Immature natural killer cell (primary cell): ENCODE measurements at regions not wholly inside any gene's neighbourhood (a gene's known extent, or its start where the extent isn't known, plus 50 kb on each side); places are given as distances from the start of the nearest gene placed in this dataset.
A peak's percentile ranks its signal among the peaks of the same experiment; 100 is the strongest.

Experiments used
- DNase-seq, 3 donors: peaks; one replicate each; pipeline ENCODE4 v3.0.0; 2022; ENCODE audit warnings: mixed read lengths in 1 of 3
- H3K27ac Mint-ChIP-seq, 6 donors: one replicate each; pipeline ENCODE4 v1.8.0; 2020; ENCODE audit warnings: mixed read lengths in 6 of 6, mild to moderate bottlenecking in 5 of 6, inconsistent platforms in 4 of 6, moderate library complexity in 3 of 6
- H3K27me3 Mint-ChIP-seq, 3 donors: one replicate each; pipeline ENCODE4 v1.8.0; 2020 to 2021; ENCODE audit warnings: low read depth in 3 of 3, mild to moderate bottlenecking in 3 of 3, mixed read lengths in 3 of 3, moderate library complexity in 3 of 3, inconsistent platforms in 1 of 3
- H3K36me3 Mint-ChIP-seq, 3 donors: one replicate each; pipeline ENCODE4 v1.8.0; 2020; ENCODE audit warnings: mixed read lengths in 3 of 3, inconsistent platforms in 2 of 3, mild to moderate bottlenecking in 2 of 3
- H3K4me1 Mint-ChIP-seq, 2 donors: one replicate each; pipeline ENCODE4 v1.8.0; 2020; ENCODE audit warnings: inconsistent platforms in 2 of 2, mild to moderate bottlenecking in 2 of 2, mixed read lengths in 2 of 2, moderate library complexity in 1 of 2
- H3K4me3 Mint-ChIP-seq, 5 donors: one replicate each; pipeline ENCODE4 v1.8.0; 2020; ENCODE audit warnings: mild to moderate bottlenecking in 5 of 5, mixed read lengths in 5 of 5, inconsistent platforms in 3 of 5, moderate library complexity in 3 of 5
- H3K9me3 Mint-ChIP-seq, 6 donors: one replicate each; pipeline ENCODE4 v1.8.0; 2020; ENCODE audit warnings: mild to moderate bottlenecking in 6 of 6, mixed read lengths in 6 of 6, inconsistent platforms in 4 of 6, moderate library complexity in 3 of 6

- Mint-ChIP-seq H3K27me3 (peaks cover 5 to 26% (median 7%) of the 10 kb centered on the region in 3 donors), H3K9me3 (no peaks in the 10 kb centered on the region), H3K4me1 (peaks cover 47 to 76% of the 10 kb centered on the region in 2 donors), H3K27ac (peak overlapping the region in 3 of 6 donors; percentile 40 to 45 (median 43)), H3K36me3 (peaks cover 0 to 5% (median 4%) of the 10 kb centered on the region in 3 donors), H3K4me3 (no peak overlapping the region)
- DNase-seq = no peak
These were observed 185.5 kb upstream of the KLF14 start for GRCh38 chr7:130919316-130920103.

- Mint-ChIP-seq H3K4me3 (no peak overlapping the region), H3K9me3 (no peaks in the 10 kb centered on the region), H3K36me3 (peaks cover 0 to 5% (median 4%) of the 10 kb centered on the region in 3 donors), H3K4me1 (peaks cover 48 to 76% of the 10 kb centered on the region in 2 donors), H3K27ac (peak overlapping the region in 2 of 6 donors; percentile 62 to 73), H3K27me3 (peaks cover 4 to 23% (median 5%) of the 10 kb centered on the region in 3 donors)
- no peak for DNase-seq
These were observed 186.1 kb upstream of the KLF14 start for GRCh38 chr7:130920122-130920521.

DNA sequence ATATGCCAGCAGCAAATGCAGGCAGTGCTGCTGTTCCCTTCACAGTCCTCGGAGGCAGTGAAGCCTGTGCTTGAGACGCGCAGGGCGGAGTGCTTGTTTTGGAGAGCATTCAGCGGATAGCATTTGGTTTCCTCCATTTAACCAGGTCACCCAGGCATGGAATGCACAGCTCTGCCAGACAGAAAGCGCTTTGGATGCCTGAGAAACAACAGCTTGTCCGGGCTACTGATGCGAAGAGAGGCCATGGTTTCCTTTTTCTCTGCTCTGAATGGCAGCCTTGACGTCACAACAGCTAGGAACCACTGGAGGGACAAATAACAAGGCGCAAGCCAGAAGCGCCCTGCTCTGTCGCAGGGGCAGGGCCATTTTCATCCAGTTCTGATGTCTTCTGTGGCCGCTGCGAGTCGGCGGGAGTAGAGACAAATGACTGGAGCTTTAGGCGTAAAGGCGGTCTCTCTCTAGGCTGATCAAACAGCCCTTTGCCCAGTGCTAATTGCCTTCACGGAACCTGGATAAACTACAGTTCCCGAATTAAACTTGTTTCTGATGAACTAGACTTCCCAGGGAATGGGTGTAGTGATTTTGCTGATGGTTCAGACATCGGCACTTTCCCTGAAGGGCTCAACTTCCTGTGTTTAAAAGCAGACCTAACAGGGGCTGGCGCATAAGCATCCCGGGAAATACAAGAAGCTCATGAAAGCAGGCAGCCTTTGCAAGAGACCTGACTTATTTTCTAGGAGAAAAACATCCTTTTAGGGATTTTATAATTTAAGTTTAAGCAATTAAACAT is 187.6 kb upstream of the KLF14 start:
- no peak overlapping the region for H3K4me3 Mint-ChIP-seq
- no peak overlapping the region for H3K27ac Mint-ChIP-seq
- H3K4me1 Mint-ChIP-seq = peaks cover 51 to 76% of the 10 kb centered on the region in 2 donors
- peaks cover 0 to 5% (median 4%) of the 10 kb centered on the region in 3 donors for H3K36me3 Mint-ChIP-seq
- DNase-seq = no peak
- peaks cover 4 to 25% (median 5%) of the 10 kb centered on the region in 3 donors for H3K27me3 Mint-ChIP-seq
- no peaks in the 10 kb centered on the region for H3K9me3 Mint-ChIP-seq

- peaks cover 6 to 34% (median 9%) of the 10 kb centered on the region in 3 donors for H3K27me3 Mint-ChIP-seq
- peaks cover 53 to 76% of the 10 kb centered on the region in 2 donors for H3K4me1 Mint-ChIP-seq
These were observed 188.5 kb upstream of the KLF14 start for GRCh38 chr7:130922206-130923112.

DNA sequence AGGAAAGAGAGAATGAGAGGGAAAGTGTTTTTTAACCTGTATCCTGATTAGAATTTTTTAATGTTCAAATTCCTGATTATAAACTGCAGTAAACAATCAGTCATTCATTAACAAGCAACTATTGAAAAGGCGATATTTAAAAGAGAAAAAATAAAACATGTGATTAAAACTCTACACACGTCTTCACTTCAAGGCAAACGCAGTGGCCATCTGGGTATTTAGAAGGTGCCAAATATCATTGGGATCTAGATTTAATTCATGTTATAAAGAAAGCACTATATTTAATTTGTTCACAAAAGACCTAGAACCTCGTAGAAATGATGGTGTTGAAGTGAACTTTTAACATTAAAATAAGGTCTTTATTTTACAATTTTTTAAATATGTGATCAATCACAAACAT is 189.4 kb upstream of the KLF14 start:
- DNase-seq = no peak
- no peak overlapping the region for H3K4me3 Mint-ChIP-seq
- peak overlapping the region in 3 of 6 donors; percentile 21 to 76 (median 45) for H3K27ac Mint-ChIP-seq
- peaks cover 0 to 5% (median 4%) of the 10 kb centered on the region in 3 donors for H3K36me3 Mint-ChIP-seq
- H3K27me3 Mint-ChIP-seq = peaks cover 6 to 37% (median 9%) of the 10 kb centered on the region in 3 donors
- peaks cover 53 to 76% of the 10 kb centered on the region in 2 donors for H3K4me1 Mint-ChIP-seq
- H3K9me3 Mint-ChIP-seq = no peaks in the 10 kb centered on the region

More at GRCh38 chr7:130922206-130923112, 188.5 kb upstream of the KLF14 start:
- Mint-ChIP-seq H3K27ac (peak overlapping the region in 5 of 6 donors; percentile 19 to 76 (median 23)), H3K9me3 (no peaks in the 10 kb centered on the region), H3K4me3 (no peak overlapping the region), H3K36me3 (peaks cover 0 to 5% (median 4%) of the 10 kb centered on the region in 3 donors)
- DNase-seq = no peak

GRCh38 chr7:130923930-130924329 is 189.9 kb upstream of the KLF14 start:
- peaks cover 0 to 5% (median 4%) of the 10 kb centered on the region in 3 donors for H3K36me3 Mint-ChIP-seq
- H3K4me3 Mint-ChIP-seq = no peak overlapping the region
- DNase-seq = no peak
- no peak overlapping the region for H3K27ac Mint-ChIP-seq
- peaks cover 52 to 73% of the 10 kb centered on the region in 2 donors for H3K4me1 Mint-ChIP-seq
- H3K27me3 Mint-ChIP-seq = peaks cover 6 to 34% (median 9%) of the 10 kb centered on the region in 3 donors
- no peaks in the 10 kb centered on the region for H3K9me3 Mint-ChIP-seq

DNA sequence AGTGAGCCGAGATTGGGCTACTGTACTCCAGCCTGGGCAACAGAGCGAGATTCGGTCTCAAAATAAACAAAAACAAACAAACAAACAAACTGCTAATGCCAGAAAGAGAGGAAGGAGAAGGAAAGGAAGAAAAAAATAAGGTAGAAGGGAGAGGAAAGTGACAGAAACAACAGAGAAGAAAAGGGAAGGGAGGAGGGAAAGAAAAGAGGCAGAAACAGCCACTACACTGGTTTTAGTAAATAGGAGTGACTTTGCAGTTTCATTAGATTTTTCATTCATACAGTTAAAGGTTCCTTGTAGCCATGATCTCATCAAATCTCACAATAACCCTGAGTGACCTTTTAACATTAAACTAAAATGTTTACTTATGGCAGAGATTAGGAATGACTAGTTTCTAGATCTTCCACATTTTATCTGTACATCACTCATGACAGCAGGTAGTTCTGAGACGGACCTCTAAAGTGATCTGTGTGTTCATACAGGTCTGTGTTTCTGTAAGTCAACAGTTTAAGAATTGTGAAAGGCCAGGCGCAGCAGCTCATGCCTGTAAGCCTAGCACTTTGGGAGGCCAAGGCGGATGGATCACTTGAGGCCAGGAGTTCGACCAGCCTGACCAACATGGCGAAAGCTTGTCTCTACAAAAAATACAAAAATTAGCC is 191.3 kb upstream of the KLF14 start:
- H3K9me3 Mint-ChIP-seq = no peaks in the 10 kb centered on the region
- no peak for DNase-seq
- H3K27me3 Mint-ChIP-seq = peaks cover 4 to 31% (median 9%) of the 10 kb centered on the region in 3 donors
- H3K36me3 Mint-ChIP-seq = peaks cover 0 to 5% (median 4%) of the 10 kb centered on the region in 3 donors
- H3K4me3 Mint-ChIP-seq = peak overlapping the region in 4 of 5 donors; percentile 20 to 79 (median 50)
- H3K27ac Mint-ChIP-seq = peak overlapping the region in 5 of 6 donors; percentile 30 to 87 (median 73)
- H3K4me1 Mint-ChIP-seq = peaks cover 54 to 76% of the 10 kb centered on the region in 2 donors

- Mint-ChIP-seq H3K4me1 (peaks cover 54 to 76% of the 10 kb centered on the region in 2 donors), H3K27ac (peak overlapping the region; percentile 65 to 89 (median 88)), H3K9me3 (no peaks in the 10 kb centered on the region), H3K4me3 (peak overlapping the region; percentile 54 to 79 (median 69)), H3K36me3 (peaks cover 0 to 5% (median 4%) of the 10 kb centered on the region in 3 donors), H3K27me3 (peaks cover 4 to 28% (median 9%) of the 10 kb centered on the region in 3 donors)
- peak in 1 of 3 donors; percentile 39 for DNase-seq
These were observed 192.1 kb upstream of the KLF14 start for GRCh38 chr7:130926001-130926691.

GRCh38 chr7:130927062-130927461 is 193.1 kb upstream of the KLF14 start:
- H3K27me3 Mint-ChIP-seq = peaks cover 4 to 28% (median 9%) of the 10 kb centered on the region in 3 donors
- peak overlapping the region in 4 of 5 donors; percentile 37 to 61 (median 46) for H3K4me3 Mint-ChIP-seq
- no peak for DNase-seq
- H3K4me1 Mint-ChIP-seq = peaks cover 54 to 79% of the 10 kb centered on the region in 2 donors
- H3K27ac Mint-ChIP-seq = peak overlapping the region in 4 of 6 donors; percentile 54 to 87 (median 82)
- H3K9me3 Mint-ChIP-seq = no peaks in the 10 kb centered on the region
- H3K36me3 Mint-ChIP-seq = peaks cover 0 to 5% (median 4%) of the 10 kb centered on the region in 3 donors

DNA sequence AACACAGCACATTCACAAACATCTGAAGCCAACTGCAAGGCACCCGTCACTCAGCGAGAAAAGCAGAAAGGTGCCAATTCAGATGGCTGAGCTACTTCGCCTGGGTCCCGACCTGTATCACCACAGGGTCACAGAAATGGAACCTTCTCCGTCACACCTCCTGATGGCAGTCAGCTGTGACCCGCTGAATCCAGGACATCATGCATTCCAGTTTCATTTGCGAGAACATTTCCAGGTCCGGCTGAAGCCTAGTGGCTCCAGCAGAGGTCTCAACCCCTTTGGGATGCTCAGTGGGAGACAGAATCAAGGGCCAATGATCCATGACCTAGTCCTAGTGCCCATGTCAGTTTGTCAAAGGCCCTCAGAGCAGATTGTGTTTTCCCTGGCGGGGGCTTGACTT is 193.6 kb upstream of the KLF14 start:
- H3K27me3 Mint-ChIP-seq = peaks cover 4 to 28% (median 9%) of the 10 kb centered on the region in 3 donors
- peaks cover 53 to 76% of the 10 kb centered on the region in 2 donors for H3K4me1 Mint-ChIP-seq
- peak overlapping the region in 4 of 6 donors; percentile 54 to 87 (median 82) for H3K27ac Mint-ChIP-seq
- no peaks in the 10 kb centered on the region for H3K9me3 Mint-ChIP-seq
- peak overlapping the region in 4 of 5 donors; percentile 22 to 61 (median 46) for H3K4me3 Mint-ChIP-seq
- DNase-seq = no peak
- peaks cover 0 to 5% (median 4%) of the 10 kb centered on the region in 3 donors for H3K36me3 Mint-ChIP-seq

GRCh38 chr7:130929896-130930659 is 196.1 kb upstream of the KLF14 start:
- no peak overlapping the region for H3K4me3 Mint-ChIP-seq

More at GRCh38 chr7:130929896-130930659, 196.1 kb upstream of the KLF14 start:
- Mint-ChIP-seq H3K36me3 (peaks cover 0 to 4% (median under 1%) of the 10 kb centered on the region in 3 donors), H3K27ac (peak overlapping the region in 4 of 6 donors; percentile 14 to 65 (median 24)), H3K27me3 (peaks cover 1 to 27% (median 6%) of the 10 kb centered on the region in 3 donors), H3K9me3 (no peaks in the 10 kb centered on the region), H3K4me1 (peaks cover 48 to 74% of the 10 kb centered on the region in 2 donors)
- no peak for DNase-seq
